Testis (tissue), 2 donors: ENCODE measurements at regions not wholly inside any gene's neighbourhood (a gene's known extent, or its start where the extent isn't known, plus 50 kb on each side); places are given as distances from the start of the nearest gene placed in this dataset.

ENCODE experiments used
- POLR2A ChIP-seq: fragments of 450-650 bp; IDR thresholded peaks from one replicate; pipeline ENCODE4 v1.6.1; 2017; ENCODE audit warnings: antibody characterized with exemption, mild to moderate bottlenecking, moderate library complexity
- TF ChIP-seq, protein P1 (sequence below), 3 experiments: fragments of 450-650 bp in 2 of 3; fragments of 200-600 bp in 1 of 3; sonication (generic) in 1 of 3; IDR thresholded peaks; one replicate each; pipeline ENCODE4 v1.5.1; 2016 to 2019; ENCODE audit warnings: antibody characterized with exemption in 3 of 3, mild to moderate bottlenecking in 2 of 3, moderate library complexity in 1 of 3

DNA sequence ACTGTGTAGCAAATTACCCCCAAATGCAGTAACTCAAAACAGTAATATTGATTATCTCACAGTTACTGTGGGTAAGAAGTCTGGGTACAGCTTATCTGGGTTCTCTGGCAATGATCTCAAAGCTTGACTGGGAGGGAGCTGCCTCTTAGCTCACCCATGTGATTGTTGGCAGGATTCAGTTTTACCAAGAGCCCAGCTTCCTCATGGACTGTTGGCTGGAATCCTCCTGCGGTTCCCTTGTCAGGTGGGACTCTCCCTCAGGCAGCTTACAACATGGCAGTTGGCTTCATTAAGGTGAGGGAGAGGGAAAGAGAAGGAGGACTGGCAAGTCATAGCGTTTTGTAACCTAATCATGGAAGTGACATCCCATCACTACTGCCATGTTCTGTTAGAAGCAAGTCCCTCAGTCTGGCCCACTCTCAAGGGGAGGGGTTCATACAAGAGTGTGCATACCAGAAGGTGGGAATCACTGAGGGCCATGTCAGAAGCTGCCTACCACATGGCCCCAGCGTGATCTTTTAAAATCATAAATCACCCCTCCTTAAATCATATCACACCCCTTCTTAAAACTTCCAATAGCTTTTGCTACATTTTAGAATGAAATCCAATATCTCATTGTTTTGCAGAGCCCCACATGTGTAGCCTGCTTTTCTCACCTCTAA, 108.1 kb downstream of the OLFM4 start:
- TF ChIP-seq POLR2A = no peak
- TF ChIP-seq, protein P1, sequence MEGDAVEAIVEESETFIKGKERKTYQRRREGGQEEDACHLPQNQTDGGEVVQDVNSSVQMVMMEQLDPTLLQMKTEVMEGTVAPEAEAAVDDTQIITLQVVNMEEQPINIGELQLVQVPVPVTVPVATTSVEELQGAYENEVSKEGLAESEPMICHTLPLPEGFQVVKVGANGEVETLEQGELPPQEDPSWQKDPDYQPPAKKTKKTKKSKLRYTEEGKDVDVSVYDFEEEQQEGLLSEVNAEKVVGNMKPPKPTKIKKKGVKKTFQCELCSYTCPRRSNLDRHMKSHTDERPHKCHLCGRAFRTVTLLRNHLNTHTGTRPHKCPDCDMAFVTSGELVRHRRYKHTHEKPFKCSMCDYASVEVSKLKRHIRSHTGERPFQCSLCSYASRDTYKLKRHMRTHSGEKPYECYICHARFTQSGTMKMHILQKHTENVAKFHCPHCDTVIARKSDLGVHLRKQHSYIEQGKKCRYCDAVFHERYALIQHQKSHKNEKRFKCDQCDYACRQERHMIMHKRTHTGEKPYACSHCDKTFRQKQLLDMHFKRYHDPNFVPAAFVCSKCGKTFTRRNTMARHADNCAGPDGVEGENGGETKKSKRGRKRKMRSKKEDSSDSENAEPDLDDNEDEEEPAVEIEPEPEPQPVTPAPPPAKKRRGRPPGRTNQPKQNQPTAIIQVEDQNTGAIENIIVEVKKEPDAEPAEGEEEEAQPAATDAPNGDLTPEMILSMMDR (IDR thresholded peaks at IDR 0.05) = no peak
